ENCODE measurements at regions not wholly inside any gene's neighbourhood (a gene's known extent, or its start where the extent isn't known, plus 50 kb on each side); places are given as distances from the start of the nearest gene placed in this dataset.

DNA sequence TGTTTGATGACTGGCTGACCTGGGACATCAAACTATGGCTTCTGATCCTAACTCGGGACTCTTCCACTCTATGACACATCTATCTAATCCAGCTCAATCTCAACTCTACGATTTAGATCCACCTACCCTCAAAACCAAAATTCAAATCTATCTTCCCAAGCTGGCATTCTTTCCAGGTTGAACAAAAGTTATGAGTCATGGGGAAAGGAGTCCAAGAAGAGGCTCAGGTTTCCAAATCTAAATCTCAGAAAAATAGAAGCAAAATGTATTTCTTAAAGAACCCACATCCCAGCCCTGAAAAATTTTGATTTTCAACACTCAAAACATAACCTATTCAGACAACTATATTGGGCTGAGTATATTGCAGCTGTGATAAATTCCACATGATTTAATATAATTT is 143.9 kb upstream of the IPO5 start:
- peaks cover 0 to 5% (median 0%) of the 10 kb centered on the region in 7 donors for H3K9me3 Mint-ChIP-seq
- no peak for DNase-seq
- no peaks in the 10 kb centered on the region for H3K27me3 ChIP-seq (ENCODE audit: control insufficient read depth, insufficient read depth, low read length)
- no peak overlapping the region for H3K27ac ChIP-seq (ENCODE audit: insufficient read depth, low read length, poor library complexity, severe bottlenecking)
- no peak overlapping the region for H3K4me3 ChIP-seq (ENCODE audit: low read depth, low read length)
- no peaks in the 10 kb centered on the region for H3K4me1 ChIP-seq (ENCODE audit: control insufficient read depth, insufficient read depth, low read length, poor library complexity, severe bottlenecking)
- no peaks in the 10 kb centered on the region for H3K27me3 Mint-ChIP-seq
- H3K36me3 Mint-ChIP-seq: no peaks in the 10 kb centered on the region
- no peak for ATAC-seq (ENCODE audit: low read depth in 2 of 2)
- no peak overlapping the region for H3K27ac Mint-ChIP-seq
- no peaks in the 10 kb centered on the region for H3K4me1 Mint-ChIP-seq
- H3K9me3 ChIP-seq (ENCODE audit: control insufficient read depth in 2 of 2, low read length in 2 of 2): no peaks in the 10 kb centered on the region
- no peaks in the 10 kb centered on the region for H3K36me3 ChIP-seq (ENCODE audit: control insufficient read depth, insufficient read depth, low read length)
- no peak overlapping the region for H3K4me3 Mint-ChIP-seq

DNA sequence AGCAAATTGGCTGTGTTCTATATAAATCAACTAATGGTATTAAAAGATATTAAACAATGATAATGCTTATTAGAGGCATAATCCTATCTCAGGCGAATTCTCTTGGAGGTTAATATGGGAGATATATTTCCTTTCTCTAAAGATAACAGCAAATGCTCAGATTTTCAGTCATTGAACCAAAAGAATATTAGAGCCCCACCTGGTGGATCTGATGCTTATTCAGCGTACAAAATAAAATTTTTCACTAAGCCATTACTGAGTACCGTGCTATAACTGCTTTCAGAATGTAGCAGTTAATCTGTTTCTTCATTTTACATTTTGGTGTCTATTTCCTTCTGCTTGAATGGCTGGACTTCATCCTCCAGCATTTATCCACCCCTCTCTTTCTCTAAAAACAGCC is 143.3 kb upstream of the IPO5 start:
- H3K27me3 ChIP-seq (ENCODE audit: control insufficient read depth, insufficient read depth, low read length): no peaks in the 10 kb centered on the region
- H3K27me3 Mint-ChIP-seq: no peaks in the 10 kb centered on the region
- H3K27ac ChIP-seq (ENCODE audit: insufficient read depth, low read length, poor library complexity, severe bottlenecking): no peak overlapping the region
- no peaks in the 10 kb centered on the region for H3K4me1 Mint-ChIP-seq
- no peaks in the 10 kb centered on the region for H3K36me3 Mint-ChIP-seq
- ATAC-seq (ENCODE audit: low read depth in 2 of 2) (no peak), DNase-seq (no peak)
- no peak overlapping the region for H3K4me3 ChIP-seq (ENCODE audit: low read depth, low read length)
- no peak overlapping the region for H3K4me3 Mint-ChIP-seq
- no peak overlapping the region for H3K27ac Mint-ChIP-seq
- no peaks in the 10 kb centered on the region for H3K4me1 ChIP-seq (ENCODE audit: control insufficient read depth, insufficient read depth, low read length, poor library complexity, severe bottlenecking)
- no peaks in the 10 kb centered on the region for H3K9me3 ChIP-seq (ENCODE audit: control insufficient read depth in 2 of 2, low read length in 2 of 2)
- no peaks in the 10 kb centered on the region for H3K36me3 ChIP-seq (ENCODE audit: control insufficient read depth, insufficient read depth, low read length)
- peaks cover 0 to 4% (median 0%) of the 10 kb centered on the region in 7 donors for H3K9me3 Mint-ChIP-seq

GRCh38 chr13:97822377-97822776 is 131.1 kb upstream of the IPO5 start:
- peaks cover 8% of the 10 kb centered on the region for H3K27me3 Mint-ChIP-seq
- no peak overlapping the region for H3K27ac Mint-ChIP-seq
- H3K4me1 Mint-ChIP-seq: no peaks in the 10 kb centered on the region
- Histone ChIP-seq H3K27ac (ENCODE audit: insufficient read depth, low read length, poor library complexity, severe bottlenecking) (no peak overlapping the region), H3K4me1 (ENCODE audit: control insufficient read depth, insufficient read depth, low read length, poor library complexity, severe bottlenecking) (no peaks in the 10 kb centered on the region), H3K27me3 (ENCODE audit: control insufficient read depth, insufficient read depth, low read length) (no peaks in the 10 kb centered on the region), H3K4me3 (ENCODE audit: low read depth, low read length) (no peak overlapping the region), H3K36me3 (ENCODE audit: control insufficient read depth, insufficient read depth, low read length) (no peaks in the 10 kb centered on the region), H3K9me3 (ENCODE audit: control insufficient read depth in 2 of 2, low read length in 2 of 2) (no peaks in the 10 kb centered on the region)
- H3K4me3 Mint-ChIP-seq: no peak overlapping the region
- H3K9me3 Mint-ChIP-seq: peaks cover 0 to 6% (median 0%) of the 10 kb centered on the region in 7 donors
- no peak for DNase-seq
- no peak for ATAC-seq (ENCODE audit: low read depth in 2 of 2)
- no peaks in the 10 kb centered on the region for H3K36me3 Mint-ChIP-seq

DNA sequence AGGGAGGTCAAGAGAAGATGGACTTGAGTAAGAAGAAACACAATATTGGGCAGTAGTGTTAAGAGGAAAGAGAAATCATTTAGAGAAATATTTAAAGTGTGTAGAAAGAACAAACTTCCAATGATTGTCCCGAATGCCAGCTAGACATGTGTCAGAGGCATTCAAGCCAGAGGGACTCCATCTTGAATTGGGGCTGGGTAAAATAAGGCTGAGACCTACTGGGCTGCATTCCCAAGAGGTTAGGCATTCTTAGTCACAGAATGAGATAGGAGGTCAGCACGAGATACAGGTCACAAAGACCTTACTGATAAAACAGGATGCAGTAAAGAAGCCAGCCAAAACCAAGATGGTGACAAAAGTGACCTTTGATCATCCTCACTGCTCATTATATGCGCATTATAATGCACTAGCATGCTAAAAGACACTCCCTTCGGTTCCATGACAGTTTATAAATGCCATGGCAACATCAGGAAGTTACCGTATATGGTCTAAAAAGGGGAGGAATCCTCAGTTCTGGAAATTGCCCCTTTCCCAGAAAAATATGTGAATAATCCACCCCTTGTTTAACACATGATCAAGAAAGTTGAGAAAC is 127.0 kb upstream of the IPO5 start:
- no peaks in the 10 kb centered on the region for H3K36me3 ChIP-seq (ENCODE audit: control insufficient read depth, insufficient read depth, low read length)
- no peaks in the 10 kb centered on the region for H3K9me3 ChIP-seq (ENCODE audit: control insufficient read depth in 2 of 2, low read length in 2 of 2)
- H3K27ac Mint-ChIP-seq: no peak overlapping the region
- H3K4me1 Mint-ChIP-seq: no peaks in the 10 kb centered on the region
- no peak for DNase-seq
- peaks cover 8% of the 10 kb centered on the region for H3K27me3 Mint-ChIP-seq
- H3K27ac ChIP-seq (ENCODE audit: insufficient read depth, low read length, poor library complexity, severe bottlenecking): no peak overlapping the region
- no peak for ATAC-seq (ENCODE audit: low read depth in 2 of 2)
- no peaks in the 10 kb centered on the region for H3K4me1 ChIP-seq (ENCODE audit: control insufficient read depth, insufficient read depth, low read length, poor library complexity, severe bottlenecking)
- H3K4me3 ChIP-seq (ENCODE audit: low read depth, low read length): no peak overlapping the region
- peaks cover 0 to 6% (median 1%) of the 10 kb centered on the region in 7 donors for H3K9me3 Mint-ChIP-seq
- H3K27me3 ChIP-seq (ENCODE audit: control insufficient read depth, insufficient read depth, low read length): no peaks in the 10 kb centered on the region
- no peaks in the 10 kb centered on the region for H3K36me3 Mint-ChIP-seq
- no peak overlapping the region for H3K4me3 Mint-ChIP-seq

GRCh38 chr13:97834250-97834649 is 119.2 kb upstream of the IPO5 start:
- H3K4me1 Mint-ChIP-seq: no peaks in the 10 kb centered on the region
- DNase-seq (no peak), ATAC-seq (ENCODE audit: low read depth in 2 of 2) (no peak)
- Histone ChIP-seq H3K36me3 (ENCODE audit: control insufficient read depth, insufficient read depth, low read length) (no peaks in the 10 kb centered on the region), H3K4me1 (ENCODE audit: control insufficient read depth, insufficient read depth, low read length, poor library complexity, severe bottlenecking) (no peaks in the 10 kb centered on the region), H3K4me3 (ENCODE audit: low read depth, low read length) (no peak overlapping the region), H3K27ac (ENCODE audit: insufficient read depth, low read length, poor library complexity, severe bottlenecking) (no peak overlapping the region), H3K27me3 (ENCODE audit: control insufficient read depth, insufficient read depth, low read length) (no peaks in the 10 kb centered on the region), H3K9me3 (ENCODE audit: control insufficient read depth in 2 of 2, low read length in 2 of 2) (no peaks in the 10 kb centered on the region)
- H3K4me3 Mint-ChIP-seq: no peak overlapping the region
- H3K27ac Mint-ChIP-seq: no peak overlapping the region
- peaks cover 0 to 11% (median 3%) of the 10 kb centered on the region in 7 donors for H3K9me3 Mint-ChIP-seq
- no peaks in the 10 kb centered on the region for H3K27me3 Mint-ChIP-seq
- H3K36me3 Mint-ChIP-seq: no peaks in the 10 kb centered on the region

DNA sequence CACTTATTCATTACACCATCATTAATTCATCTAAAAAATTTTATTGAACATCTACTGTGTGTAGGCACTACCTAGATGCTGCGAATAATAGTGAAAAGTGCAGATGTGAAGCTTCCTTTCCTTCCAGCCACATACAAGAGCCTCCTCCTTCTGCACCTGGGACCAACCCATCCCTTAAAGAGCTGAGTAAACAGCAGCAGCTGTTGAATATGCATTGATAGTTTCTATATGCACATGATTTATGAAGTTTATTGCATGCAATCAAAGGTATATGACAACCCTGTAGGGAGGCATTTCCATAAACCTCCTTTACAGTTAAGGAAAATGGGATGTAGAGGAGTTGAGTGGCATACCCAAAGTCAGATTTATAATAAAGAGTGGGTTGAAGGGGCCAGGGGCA is 110.3 kb upstream of the IPO5 start:
- H3K4me3 Mint-ChIP-seq: no peak overlapping the region
- no peak for ATAC-seq (ENCODE audit: low read depth in 2 of 2)
- no peaks in the 10 kb centered on the region for H3K4me1 Mint-ChIP-seq
- DNase-seq: no peak
- H3K27ac Mint-ChIP-seq: no peak overlapping the region
- H3K9me3 ChIP-seq (ENCODE audit: control insufficient read depth in 2 of 2, low read length in 2 of 2): no peaks in the 10 kb centered on the region
- no peaks in the 10 kb centered on the region for H3K27me3 ChIP-seq (ENCODE audit: control insufficient read depth, insufficient read depth, low read length)
- H3K36me3 Mint-ChIP-seq: no peaks in the 10 kb centered on the region
- H3K4me1 ChIP-seq (ENCODE audit: control insufficient read depth, insufficient read depth, low read length, poor library complexity, severe bottlenecking): no peaks in the 10 kb centered on the region
- H3K36me3 ChIP-seq (ENCODE audit: control insufficient read depth, insufficient read depth, low read length): no peaks in the 10 kb centered on the region
- peaks cover 15% of the 10 kb centered on the region for H3K27me3 Mint-ChIP-seq
- H3K9me3 Mint-ChIP-seq: peaks cover 0 to 7% (median 0%) of the 10 kb centered on the region in 7 donors
- H3K27ac ChIP-seq (ENCODE audit: insufficient read depth, low read length, poor library complexity, severe bottlenecking): no peak overlapping the region
- H3K4me3 ChIP-seq (ENCODE audit: low read depth, low read length): no peak overlapping the region

DNA sequence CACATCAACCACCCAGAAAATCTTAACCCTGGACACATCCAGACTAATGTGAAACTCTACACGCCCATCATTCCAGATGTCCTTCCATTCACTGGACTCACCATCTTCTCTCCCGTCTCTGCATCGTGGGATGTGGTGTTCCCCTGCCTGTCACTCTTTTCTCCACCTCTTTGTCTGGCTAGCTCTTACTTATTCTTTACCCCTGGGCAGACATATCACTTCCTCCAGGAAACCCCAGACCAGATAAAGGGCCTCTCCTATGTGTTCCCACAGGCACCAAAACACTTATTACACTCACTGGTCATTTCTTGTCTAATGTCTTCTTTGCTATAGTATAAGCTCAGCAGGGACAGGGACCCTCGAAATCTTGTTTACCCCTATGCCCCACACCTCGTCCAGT is 109.3 kb upstream of the IPO5 start:
- H3K27ac Mint-ChIP-seq: no peak overlapping the region
- ATAC-seq (ENCODE audit: low read depth in 2 of 2): no peak

GRCh38 chr13:97848886-97849285 is 104.6 kb upstream of the IPO5 start:
- H3K4me3 Mint-ChIP-seq: no peak overlapping the region
- H3K9me3 ChIP-seq (ENCODE audit: control insufficient read depth in 2 of 2, low read length in 2 of 2): no peaks in the 10 kb centered on the region
- H3K27ac Mint-ChIP-seq: no peak overlapping the region
- H3K27ac ChIP-seq (ENCODE audit: insufficient read depth, low read length, poor library complexity, severe bottlenecking): no peak overlapping the region
- H3K4me1 ChIP-seq (ENCODE audit: control insufficient read depth, insufficient read depth, low read length, poor library complexity, severe bottlenecking): no peaks in the 10 kb centered on the region
- H3K27me3 ChIP-seq (ENCODE audit: control insufficient read depth, insufficient read depth, low read length): peaks cover 2% of the 10 kb centered on the region
- no peak for DNase-seq
- H3K9me3 Mint-ChIP-seq: peaks cover 0 to 5% (median 0%) of the 10 kb centered on the region in 7 donors
- no peaks in the 10 kb centered on the region for H3K4me1 Mint-ChIP-seq
- peaks cover 7% of the 10 kb centered on the region for H3K27me3 Mint-ChIP-seq
- ATAC-seq (ENCODE audit: low read depth in 2 of 2): no peak
- no peaks in the 10 kb centered on the region for H3K36me3 Mint-ChIP-seq
- H3K36me3 ChIP-seq (ENCODE audit: control insufficient read depth, insufficient read depth, low read length): no peaks in the 10 kb centered on the region
- no peak overlapping the region for H3K4me3 ChIP-seq (ENCODE audit: low read depth, low read length)

More for the DNA sequence above, 109.3 kb upstream of the IPO5 start:
- Mint-ChIP-seq H3K4me3 (peak overlapping the region in 1 of 4 donors; percentile 49), H3K4me1 (no peaks in the 10 kb centered on the region), H3K27me3 (peaks cover 15% of the 10 kb centered on the region), H3K36me3 (no peaks in the 10 kb centered on the region), H3K9me3 (peaks cover 0 to 7% (median 0%) of the 10 kb centered on the region in 7 donors)
- Histone ChIP-seq H3K4me1 (ENCODE audit: control insufficient read depth, insufficient read depth, low read length, poor library complexity, severe bottlenecking) (no peaks in the 10 kb centered on the region), H3K27me3 (ENCODE audit: control insufficient read depth, insufficient read depth, low read length) (peaks cover 2% of the 10 kb centered on the region), H3K9me3 (ENCODE audit: control insufficient read depth in 2 of 2, low read length in 2 of 2) (no peaks in the 10 kb centered on the region), H3K27ac (ENCODE audit: insufficient read depth, low read length, poor library complexity, severe bottlenecking) (no peak overlapping the region), H3K36me3 (ENCODE audit: control insufficient read depth, insufficient read depth, low read length) (no peaks in the 10 kb centered on the region), H3K4me3 (ENCODE audit: low read depth, low read length) (no peak overlapping the region)
- DNase-seq: no peak

All from CD4-positive, CD25-positive, alpha-beta regulatory T cell (primary cell).